Activated CD4-positive, alpha-beta T cell treated with anti-CD3 and anti-CD28 coated beads, Interleukin-2, amount 10 ng/mL, durations not matched to agents 24 days and 14 days (primary cell): ENCODE measurements at regions not wholly inside any gene's neighbourhood (a gene's known extent, or its start where the extent isn't known, plus 50 kb on each side); places are given as distances from the start of the nearest gene placed in this dataset.

ENCODE experiments used
- DNase-seq: peaks from one replicate; pipeline ENCODE4 v3.0.0; 2022
- H3K27ac Mint-ChIP-seq: one replicate; pipeline ENCODE4 v1.8.0; 2022; ENCODE audit warnings: mild to moderate bottlenecking, mixed read lengths
- H3K27me3 Mint-ChIP-seq: one replicate; pipeline ENCODE4 v1.8.0; 2022; ENCODE audit warnings: mixed read lengths
- H3K36me3 Mint-ChIP-seq: one replicate; pipeline ENCODE4 v1.8.0; 2022; ENCODE audit warnings: low read depth, mild to moderate bottlenecking, mixed read lengths
- H3K4me1 Mint-ChIP-seq: one replicate; pipeline ENCODE4 v1.8.0; 2021; ENCODE audit warnings: mixed read lengths
- H3K4me3 Mint-ChIP-seq: one replicate; pipeline ENCODE4 v1.8.0; 2022; ENCODE audit warnings: mild to moderate bottlenecking, moderate library complexity, mixed read lengths
- H3K9me3 Mint-ChIP-seq: one replicate; pipeline ENCODE4 v1.8.0; 2021; ENCODE audit warnings: mixed read lengths
- intact Hi-C: fragments of 100-400 bp; cut with micrococcal nuclease; formaldehyde crosslinking; loops from one replicate; pipeline ENCODE4 v1.15.1; 2023

- Mint-ChIP-seq H3K36me3 (no peaks in the 10 kb centered on the region), H3K4me1 (no peaks in the 10 kb centered on the region), H3K4me3 (no peak overlapping the region), H3K27ac (no peak overlapping the region), H3K9me3 (peaks cover 2% of the 10 kb centered on the region), H3K27me3 (no peaks in the 10 kb centered on the region)
- intact Hi-C loops, result no loop called here
- no peak for DNase-seq
Measured at GRCh38 chr18:40925071-40925541, 1029.9 kb upstream of the PIK3C3 start.

GRCh38 chr18:40921845-40922629 lies 1033.0 kb upstream of the PIK3C3 start:
- Mint-ChIP-seq H3K9me3 (peaks cover 2% of the 10 kb centered on the region), H3K36me3 (no peaks in the 10 kb centered on the region)

GRCh38 chr18:40917056-40917455 lies 1038.0 kb upstream of the PIK3C3 start:
- Mint-ChIP-seq H3K36me3 (no peaks in the 10 kb centered on the region), H3K4me3 (no peak overlapping the region), H3K4me1 (no peaks in the 10 kb centered on the region), H3K27ac (no peak overlapping the region), H3K27me3 (no peaks in the 10 kb centered on the region), H3K9me3 (no peaks in the 10 kb centered on the region)
- no peak for DNase-seq
- intact Hi-C loops, result no loop called here

More at GRCh38 chr18:40921845-40922629, 1033.0 kb upstream of the PIK3C3 start:
- no peaks in the 10 kb centered on the region for H3K27me3 Mint-ChIP-seq
- DNase-seq, result no peak
- H3K4me1 Mint-ChIP-seq, result no peaks in the 10 kb centered on the region
- intact Hi-C loops, result no loop called here
- H3K4me3 Mint-ChIP-seq, result no peak overlapping the region
- H3K27ac Mint-ChIP-seq, result no peak overlapping the region

GRCh38 chr18:40915724-40916123 lies 1039.3 kb upstream of the PIK3C3 start:
- H3K4me3 Mint-ChIP-seq, result no peak overlapping the region
- no peaks in the 10 kb centered on the region for H3K36me3 Mint-ChIP-seq
- H3K9me3 Mint-ChIP-seq, result no peaks in the 10 kb centered on the region
- no peaks in the 10 kb centered on the region for H3K4me1 Mint-ChIP-seq
- intact Hi-C loops, result no loop called here
- H3K27me3 Mint-ChIP-seq, result no peaks in the 10 kb centered on the region
- H3K27ac Mint-ChIP-seq, result no peak overlapping the region
- DNase-seq, result no peak

GRCh38 chr18:40911582-40912254 lies 1043.3 kb upstream of the PIK3C3 start:
- Mint-ChIP-seq H3K4me1 (no peaks in the 10 kb centered on the region), H3K27ac (no peak overlapping the region), H3K9me3 (no peaks in the 10 kb centered on the region), H3K36me3 (no peaks in the 10 kb centered on the region), H3K4me3 (no peak overlapping the region), H3K27me3 (no peaks in the 10 kb centered on the region)
- DNase-seq, result no peak
- intact Hi-C loops, result no loop called here

- Mint-ChIP-seq H3K36me3 (no peaks in the 10 kb centered on the region), H3K27ac (no peak overlapping the region), H3K4me1 (no peaks in the 10 kb centered on the region), H3K9me3 (no peaks in the 10 kb centered on the region), H3K27me3 (no peaks in the 10 kb centered on the region), H3K4me3 (no peak overlapping the region)
- intact Hi-C loops, result no loop called here
- DNase-seq, result no peak
Measured at GRCh38 chr18:40911041-40911440, 1044.0 kb upstream of the PIK3C3 start.

- intact Hi-C loops, result no loop called here
- Mint-ChIP-seq H3K27ac (no peak overlapping the region), H3K4me3 (no peak overlapping the region), H3K27me3 (no peaks in the 10 kb centered on the region), H3K36me3 (no peaks in the 10 kb centered on the region), H3K9me3 (no peaks in the 10 kb centered on the region), H3K4me1 (no peaks in the 10 kb centered on the region)
- DNase-seq, result no peak
Measured at GRCh38 chr18:40907842-40908241, 1047.2 kb upstream of the PIK3C3 start.

GRCh38 chr18:40904295-40904694 lies 1050.7 kb upstream of the PIK3C3 start:
- no peaks in the 10 kb centered on the region for H3K4me1 Mint-ChIP-seq
- DNase-seq, result no peak
- H3K36me3 Mint-ChIP-seq, result no peaks in the 10 kb centered on the region
- intact Hi-C loops, result no loop called here
- H3K4me3 Mint-ChIP-seq, result no peak overlapping the region
- H3K9me3 Mint-ChIP-seq, result peaks cover 8% of the 10 kb centered on the region
- no peak overlapping the region for H3K27ac Mint-ChIP-seq
- H3K27me3 Mint-ChIP-seq, result no peaks in the 10 kb centered on the region

- H3K36me3 Mint-ChIP-seq, result no peaks in the 10 kb centered on the region
- intact Hi-C loops, result no loop called here
- no peaks in the 10 kb centered on the region for H3K4me1 Mint-ChIP-seq
- peaks cover 8% of the 10 kb centered on the region for H3K9me3 Mint-ChIP-seq
- H3K27me3 Mint-ChIP-seq, result no peaks in the 10 kb centered on the region
- H3K27ac Mint-ChIP-seq, result no peak overlapping the region
- no peak overlapping the region for H3K4me3 Mint-ChIP-seq
- no peak for DNase-seq
Measured at GRCh38 chr18:40902436-40902835, 1052.6 kb upstream of the PIK3C3 start.

- no peak overlapping the region for H3K4me3 Mint-ChIP-seq
- no peak overlapping the region for H3K27ac Mint-ChIP-seq
- intact Hi-C loops, result no loop called here
- no peaks in the 10 kb centered on the region for H3K4me1 Mint-ChIP-seq
- H3K9me3 Mint-ChIP-seq, result peaks cover 8% of the 10 kb centered on the region
- H3K27me3 Mint-ChIP-seq, result no peaks in the 10 kb centered on the region
- DNase-seq, result no peak
- no peaks in the 10 kb centered on the region for H3K36me3 Mint-ChIP-seq
Measured at GRCh38 chr18:40897884-40898283, 1057.2 kb upstream of the PIK3C3 start.

GRCh38 chr18:40883271-40883670 lies 1071.8 kb upstream of the PIK3C3 start:
- Mint-ChIP-seq H3K9me3 (peaks cover 4% of the 10 kb centered on the region), H3K4me3 (no peak overlapping the region), H3K27ac (no peak overlapping the region), H3K36me3 (no peaks in the 10 kb centered on the region), H3K27me3 (no peaks in the 10 kb centered on the region), H3K4me1 (no peaks in the 10 kb centered on the region)
- intact Hi-C loops, result no loop called here
- DNase-seq, result no peak

GRCh38 chr18:40882468-40882867 lies 1072.6 kb upstream of the PIK3C3 start:
- Mint-ChIP-seq H3K27ac (no peak overlapping the region), H3K36me3 (no peaks in the 10 kb centered on the region), H3K4me1 (no peaks in the 10 kb centered on the region), H3K4me3 (no peak overlapping the region), H3K9me3 (peaks cover 4% of the 10 kb centered on the region), H3K27me3 (no peaks in the 10 kb centered on the region)
- intact Hi-C loops, result no loop called here
- no peak for DNase-seq

GRCh38 chr18:40878371-40878770 lies 1076.7 kb upstream of the PIK3C3 start:
- Mint-ChIP-seq H3K4me1 (no peaks in the 10 kb centered on the region), H3K4me3 (no peak overlapping the region), H3K27me3 (no peaks in the 10 kb centered on the region), H3K36me3 (no peaks in the 10 kb centered on the region), H3K9me3 (no peaks in the 10 kb centered on the region), H3K27ac (no peak overlapping the region)
- no peak for DNase-seq
- intact Hi-C loops, result no loop called here

- Mint-ChIP-seq H3K27ac (no peak overlapping the region), H3K9me3 (no peaks in the 10 kb centered on the region), H3K27me3 (no peaks in the 10 kb centered on the region), H3K4me1 (no peaks in the 10 kb centered on the region), H3K36me3 (no peaks in the 10 kb centered on the region), H3K4me3 (no peak overlapping the region)
- intact Hi-C loops, result no loop called here
- no peak for DNase-seq
Measured at GRCh38 chr18:40877096-40877495, 1077.9 kb upstream of the PIK3C3 start.
